ENCODE measurements at regions not wholly inside any gene's neighbourhood (a gene's known extent, or its start where the extent isn't known, plus 50 kb on each side); places are given as distances from the start of the nearest gene placed in this dataset.

- TF ChIP-seq ZKSCAN1 (IDR thresholded peaks at IDR 0.05; ENCODE audit: low read depth, low read length) (peak; percentile 73; the same call in 1 of the 2 replicates), STAT5A (IDR thresholded peaks at IDR 0.05; ENCODE audit: borderline replicate concordance, low read length) (no peak)
- DNase-seq (ENCODE audit: extremely low read depth in 1 of 4, low spot score in 3 of 4): no peak
- no peak overlapping the region for H3K9ac ChIP-seq (ENCODE audit: insufficient read depth in 1 of 2, low read depth in 2 of 2, low read length in 2 of 2)
- ChIA-PET POLR2A (interaction anchor here (1.2 kb wide), 1 partner anchor 13 kb away, joined by 3 read pairs; no protein-coding TSS in a partner anchor), CTCF (ENCODE audit: low intra/inter-chr PET ratio) (interaction anchor here (1.1 to 7.0 kb wide), 2 partner anchors 110 to 132 kb away, joined by 4 to 126 read pairs; no protein-coding TSS in a partner anchor)
- BruUV-seq (replicated peaks): no TSS peak
- H3K36me3 ChIP-seq (ENCODE audit: control insufficient read depth, insufficient read depth, low read length): no peaks in the 10 kb centered on the region
- H3K79me2 ChIP-seq (ENCODE audit: control insufficient read depth, insufficient read depth, low read length): no peaks in the 10 kb centered on the region
- intact Hi-C loops (cut with micrococcal nuclease): loop anchor here (5.0 kb wide), 1 partner anchor 148 kb away; no protein-coding TSS in a partner anchor
- H3K9me1 ChIP-seq (ENCODE audit: control insufficient read depth, insufficient read depth, low read length): no peaks in the 10 kb centered on the region
- H3K4me2 ChIP-seq (ENCODE audit: insufficient read depth, low read length): no peak overlapping the region
- in situ Hi-C loops (cut with MboI): loop anchor here (5.0 to 10.0 kb wide), 3 partner anchors 108 to 660 kb away; no protein-coding TSS in a partner anchor
- no peaks in the 10 kb centered on the region for H3K9me3 ChIP-seq (replicated peaks; ENCODE audit: control insufficient read depth, insufficient read depth, low read depth, low read length)
- H3K4me1 ChIP-seq (replicated peaks in 1 of 2; ENCODE audit: control insufficient read depth in 2 of 2, insufficient read depth in 2 of 2, low read length in 2 of 2): 0 out of 5 replicates have a peak, but pooled peaks cover 0 to 2% of the 10 kb centered on the region in 2 experiments
- H4K20me1 ChIP-seq (replicated peaks; ENCODE audit: control insufficient read depth, insufficient read depth, low read length): 0 out of 2 replicates have a peak, but pooled peaks cover 4% of the 10 kb centered on the region
- H3K27ac ChIP-seq (ENCODE audit: extremely low read depth, low read depth, low read length): no peak overlapping the region
- ATAC-seq: no peak
- no peak overlapping the region for H2AFZ ChIP-seq (ENCODE audit: low read depth, low read length)
- no peak for FAIRE-seq
- peaks cover 5 to 6% of the 10 kb centered on the region in 2 experiments; a peak in 3 of 5 replicates for H3K27me3 ChIP-seq (ENCODE audit: control insufficient read depth in 2 of 2, insufficient read depth in 2 of 2, low read length in 2 of 2)
- H3K4me3 ChIP-seq: no peak overlapping the region
These were observed 74.8 kb upstream of the ECE1 start for GRCh38 chr1:21365036-21365435.

GRCh38 chr1:21362096-21362495, 71.8 kb upstream of the ECE1 start:
- no peak overlapping the region for H3K4me3 ChIP-seq
- FAIRE-seq (no peak), ATAC-seq (no peak), DNase-seq (ENCODE audit: extremely low read depth in 1 of 4, low spot score in 3 of 4) (no peak)
- POLR2A ChIA-PET: no interaction called here
- no peak overlapping the region for H3K4me2 ChIP-seq (ENCODE audit: insufficient read depth, low read length)
- BruUV-seq (replicated peaks): no TSS peak
- no peaks in the 10 kb centered on the region for H3K9me3 ChIP-seq (replicated peaks; ENCODE audit: control insufficient read depth, insufficient read depth, low read depth, low read length)
- no peak overlapping the region for H3K27ac ChIP-seq (ENCODE audit: extremely low read depth, low read depth, low read length)
- H3K9ac ChIP-seq (ENCODE audit: insufficient read depth in 1 of 2, low read depth in 2 of 2, low read length in 2 of 2): no peak overlapping the region
- intact Hi-C loops (cut with micrococcal nuclease) (no loop called here), in situ Hi-C loops (cut with MboI) (loop anchor here (10.0 kb wide), 1 partner anchor 657 kb away; no protein-coding TSS in a partner anchor)
- no peaks in the 10 kb centered on the region for H3K79me2 ChIP-seq (ENCODE audit: control insufficient read depth, insufficient read depth, low read length)
- H3K36me3 ChIP-seq (ENCODE audit: control insufficient read depth, insufficient read depth, low read length): no peaks in the 10 kb centered on the region
- TF ChIP-seq HDGF (IDR thresholded peaks at IDR 0.05): no peak
- TF ChIP-seq, protein P1, sequence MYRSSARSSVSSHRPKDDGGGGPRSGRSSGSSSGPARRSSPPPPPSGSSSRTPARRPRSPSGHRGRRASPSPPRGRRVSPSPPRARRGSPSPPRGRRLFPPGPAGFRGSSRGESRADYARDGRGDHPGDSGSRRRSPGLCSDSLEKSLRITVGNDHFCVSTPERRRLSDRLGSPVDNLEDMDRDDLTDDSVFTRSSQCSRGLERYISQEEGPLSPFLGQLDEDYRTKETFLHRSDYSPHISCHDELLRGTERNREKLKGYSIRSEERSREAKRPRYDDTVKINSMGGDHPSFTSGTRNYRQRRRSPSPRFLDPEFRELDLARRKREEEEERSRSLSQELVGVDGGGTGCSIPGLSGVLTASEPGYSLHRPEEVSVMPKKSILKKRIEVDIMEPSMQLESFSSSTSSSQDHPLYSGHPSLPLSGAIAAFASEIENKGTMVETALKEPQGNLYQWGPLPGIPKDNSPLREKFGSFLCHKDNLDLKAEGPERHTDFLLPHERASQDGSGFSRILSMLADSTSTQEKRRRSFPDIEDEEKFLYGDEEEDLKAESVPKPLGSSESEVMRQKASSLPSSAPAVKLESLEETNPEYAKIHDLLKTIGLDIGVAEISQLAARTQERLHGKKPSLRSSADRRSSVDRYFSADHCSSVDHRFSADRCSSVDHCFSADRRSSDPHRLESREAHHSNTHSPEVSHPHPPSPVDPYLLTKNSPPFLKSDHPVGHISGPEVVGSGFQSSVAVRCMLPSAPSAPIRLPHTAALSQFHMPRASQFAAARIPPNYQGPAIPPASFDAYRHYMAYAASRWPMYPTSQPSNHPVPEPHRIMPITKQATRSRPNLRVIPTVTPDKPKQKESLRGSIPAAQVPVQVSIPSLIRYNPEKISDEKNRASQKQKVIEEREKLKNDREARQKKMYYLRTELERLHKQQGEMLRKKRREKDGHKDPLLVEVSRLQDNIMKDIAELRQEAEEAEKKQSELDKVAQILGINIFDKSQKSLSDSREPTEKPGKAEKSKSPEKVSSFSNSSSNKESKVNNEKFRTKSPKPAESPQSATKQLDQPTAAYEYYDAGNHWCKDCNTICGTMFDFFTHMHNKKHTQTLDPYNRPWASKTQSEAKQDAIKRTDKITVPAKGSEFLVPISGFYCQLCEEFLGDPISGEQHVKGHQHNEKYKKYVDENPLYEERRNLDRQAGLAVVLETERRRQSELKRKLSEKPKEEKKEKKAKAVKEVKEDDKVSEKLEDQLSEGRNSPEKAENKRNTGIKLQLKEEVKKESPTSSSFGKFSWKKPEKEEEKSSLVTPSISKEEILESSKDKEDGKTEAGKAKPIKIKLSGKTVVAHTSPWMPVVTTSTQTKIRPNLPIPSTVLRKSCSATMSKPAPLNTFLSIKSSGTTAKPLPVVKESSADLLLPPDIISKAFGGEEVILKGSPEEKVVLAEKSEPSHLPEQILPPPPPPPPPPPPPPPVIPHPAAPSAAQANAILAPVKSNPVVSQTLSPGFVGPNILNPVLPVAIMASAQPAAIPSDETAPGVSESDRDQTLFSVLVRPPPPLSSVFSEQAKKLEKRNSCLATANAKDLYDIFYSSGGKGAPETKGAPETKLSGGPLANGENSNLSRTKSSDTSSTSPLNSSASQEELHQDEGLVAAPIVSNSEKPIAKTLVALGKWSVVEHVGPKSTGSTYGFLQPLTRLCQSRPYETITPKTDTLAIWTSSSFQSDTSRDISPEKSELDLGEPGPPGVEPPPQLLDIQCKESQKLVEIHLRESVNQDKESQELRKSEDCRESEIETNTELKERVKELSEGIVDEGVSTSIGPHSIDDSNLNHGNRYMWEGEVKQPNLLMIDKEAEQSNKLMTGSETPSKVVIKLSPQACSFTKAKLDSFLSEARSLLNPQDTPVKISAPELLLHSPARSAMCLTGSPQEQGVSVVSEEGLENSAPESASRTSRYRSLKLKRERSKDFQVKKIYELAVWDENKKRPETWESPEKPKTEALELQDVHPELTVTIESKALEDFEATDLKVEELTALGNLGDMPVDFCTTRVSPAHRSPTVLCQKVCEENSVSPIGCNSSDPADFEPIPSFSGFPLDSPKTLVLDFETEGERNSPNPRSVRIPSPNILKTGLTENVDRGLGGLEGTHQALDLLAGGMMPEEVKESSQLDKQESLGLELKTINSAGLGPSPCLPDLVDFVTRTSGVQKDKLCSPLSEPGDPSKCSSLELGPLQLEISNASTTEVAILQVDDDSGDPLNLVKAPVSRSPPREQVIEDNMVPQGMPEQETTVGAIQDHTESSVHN (IDR thresholded peaks at IDR 0.05; ENCODE audit: borderline replicate concordance in 1 of 2, low read depth in 1 of 2): no peak
- TF ChIP-seq ZC3H8 (IDR thresholded peaks at IDR 0.05): no peak
- no peak for TF ChIP-seq PML (IDR thresholded peaks at IDR 0.05; ENCODE audit: low read length)
- no peak for TF ChIP-seq ZNF717 (CRISPR knock-in tag; IDR thresholded peaks at IDR 0.05)
- TF ChIP-seq ZKSCAN3 (CRISPR knock-in tag; IDR thresholded peaks at IDR 0.05): no peak
- no peak for TF ChIP-seq E2F3 (CRISPR knock-in tag; IDR thresholded peaks at IDR 0.05)
- TF ChIP-seq NFATC3 (IDR thresholded peaks at IDR 0.05): no peak
- H4K20me1 ChIP-seq (replicated peaks; ENCODE audit: control insufficient read depth, insufficient read depth, low read length): 0 out of 2 replicates have a peak, but pooled peaks cover 4% of the 10 kb centered on the region
- CTCF ChIA-PET (ENCODE audit: low intra/inter-chr PET ratio): no interaction called here
- peaks cover 8 to 13% of the 10 kb centered on the region in 2 experiments; a peak in 4 of 5 replicates for H3K27me3 ChIP-seq (ENCODE audit: control insufficient read depth in 2 of 2, insufficient read depth in 2 of 2, low read length in 2 of 2)
- H3K4me1 ChIP-seq (replicated peaks in 1 of 2; ENCODE audit: control insufficient read depth in 2 of 2, insufficient read depth in 2 of 2, low read length in 2 of 2): no peaks in the 10 kb centered on the region
- WGBS (ENCODE audit: insufficient coverage, low coverage, missing lambda C conversion rate): 9% methylated on average over 3 of the region's 3 CpGs
- H3K9me1 ChIP-seq (ENCODE audit: control insufficient read depth, insufficient read depth, low read length): no peaks in the 10 kb centered on the region
- H2AFZ ChIP-seq (ENCODE audit: low read depth, low read length): no peak overlapping the region

Measured in K562 (cell line).